HEK293T (cell line): ENCODE measurements at regions not wholly inside any gene's neighbourhood (a gene's known extent, or its start where the extent isn't known, plus 50 kb on each side); places are given as distances from the start of the nearest gene placed in this dataset.

Experiments
- CTCF ChIA-PET: fragments of 350-600 bp; formaldehyde crosslinking; extraction: SDS; loops from one replicate; lab custom pipeline; 2021; ENCODE audit warnings: antibody characterized with exemption, inconsistent platforms; lab: Yijun Ruan, JAX
- POLR2A ChIA-PET: fragments of 350-600 bp; formaldehyde crosslinking; extraction: SDS; loops from one replicate; lab custom pipeline; 2020; ENCODE audit warnings: antibody characterized with exemption, inconsistent platforms; lab: Yijun Ruan, JAX
- DNase-seq: peaks from one replicate; pipeline ENCODE4 v3.0.0; 2012; ENCODE audit warnings: mixed read lengths; ENCODE audit errors: extremely low spot score
- ARNT ChIP-seq: fragments of 450-650 bp; IDR thresholded peaks from 2 replicates; pipeline ENCODE4 v1.6.1; 2017; ENCODE audit warnings: mild to moderate bottlenecking
- BHLHE40 ChIP-seq: fragments of 450-650 bp; IDR thresholded peaks from 2 replicates; pipeline ENCODE4 v1.6.1; 2016; ENCODE audit warnings: mild to moderate bottlenecking, moderate library complexity, borderline replicate concordance
- CTBP1 ChIP-seq: fragments of 450-650 bp; IDR thresholded peaks from 2 replicates; pipeline ENCODE4 v1.6.1; 2016; ENCODE audit warnings: borderline replicate concordance
- ELF4 ChIP-seq: fragments of 450-650 bp; IDR thresholded peaks from 2 replicates; pipeline ENCODE4 v1.6.1; 2017; ENCODE audit warnings: antibody characterized with exemption
- FOXA1 ChIP-seq: fragments of 450-650 bp; IDR thresholded peaks from 2 replicates; pipeline ENCODE4 v1.6.1; 2016; ENCODE audit warnings: mild to moderate bottlenecking
- FOXK2 ChIP-seq: fragments of 450-650 bp; IDR thresholded peaks from 2 replicates; pipeline ENCODE4 v1.6.1; 2016; ENCODE audit warnings: mild to moderate bottlenecking
- FOXM1 ChIP-seq: fragments of 450-650 bp; IDR thresholded peaks from 2 replicates; pipeline ENCODE4 v1.6.1; 2017; ENCODE audit warnings: mild to moderate bottlenecking, borderline replicate concordance
- HDGF ChIP-seq: fragments of 450-650 bp; IDR thresholded peaks from 2 replicates; pipeline ENCODE4 v1.6.1; 2017; ENCODE audit warnings: antibody characterized with exemption, borderline replicate concordance
- L3MBTL2 ChIP-seq: fragments of 450-650 bp; conservative IDR thresholded peaks from 2 replicates; pipeline ENCODE4 v1.6.1; 2016; ENCODE audit warnings: mild to moderate bottlenecking
- LEF1 ChIP-seq: fragments of 450-650 bp; IDR thresholded peaks from 2 replicates; pipeline ENCODE4 v1.6.1; 2017; ENCODE audit warnings: mild to moderate bottlenecking, borderline replicate concordance
- NFRKB ChIP-seq: fragments of 450-650 bp; IDR thresholded peaks from 2 replicates; pipeline ENCODE4 v1.6.1; 2016; ENCODE audit warnings: mild to moderate bottlenecking, moderate library complexity
- SP1 ChIP-seq: fragments of 450-650 bp; IDR thresholded peaks from 2 replicates; pipeline ENCODE4 v1.6.1; 2017
- SUZ12 ChIP-seq: fragments of 450-650 bp; IDR thresholded peaks from 2 replicates; pipeline ENCODE4 v1.6.1; 2016; ENCODE audit warnings: mild to moderate bottlenecking
- TARDBP ChIP-seq: fragments of 450-650 bp; IDR thresholded peaks from 2 replicates; pipeline ENCODE4 v1.6.1; 2016
- ZNF384 ChIP-seq: fragments of 450-650 bp; IDR thresholded peaks from 2 replicates; pipeline ENCODE4 v1.6.1; 2016
- TF ChIP-seq, protein P1 (sequence below): fragments of 450-650 bp; IDR thresholded peaks from 2 replicates; pipeline ENCODE4 v1.6.1; 2016

DNA sequence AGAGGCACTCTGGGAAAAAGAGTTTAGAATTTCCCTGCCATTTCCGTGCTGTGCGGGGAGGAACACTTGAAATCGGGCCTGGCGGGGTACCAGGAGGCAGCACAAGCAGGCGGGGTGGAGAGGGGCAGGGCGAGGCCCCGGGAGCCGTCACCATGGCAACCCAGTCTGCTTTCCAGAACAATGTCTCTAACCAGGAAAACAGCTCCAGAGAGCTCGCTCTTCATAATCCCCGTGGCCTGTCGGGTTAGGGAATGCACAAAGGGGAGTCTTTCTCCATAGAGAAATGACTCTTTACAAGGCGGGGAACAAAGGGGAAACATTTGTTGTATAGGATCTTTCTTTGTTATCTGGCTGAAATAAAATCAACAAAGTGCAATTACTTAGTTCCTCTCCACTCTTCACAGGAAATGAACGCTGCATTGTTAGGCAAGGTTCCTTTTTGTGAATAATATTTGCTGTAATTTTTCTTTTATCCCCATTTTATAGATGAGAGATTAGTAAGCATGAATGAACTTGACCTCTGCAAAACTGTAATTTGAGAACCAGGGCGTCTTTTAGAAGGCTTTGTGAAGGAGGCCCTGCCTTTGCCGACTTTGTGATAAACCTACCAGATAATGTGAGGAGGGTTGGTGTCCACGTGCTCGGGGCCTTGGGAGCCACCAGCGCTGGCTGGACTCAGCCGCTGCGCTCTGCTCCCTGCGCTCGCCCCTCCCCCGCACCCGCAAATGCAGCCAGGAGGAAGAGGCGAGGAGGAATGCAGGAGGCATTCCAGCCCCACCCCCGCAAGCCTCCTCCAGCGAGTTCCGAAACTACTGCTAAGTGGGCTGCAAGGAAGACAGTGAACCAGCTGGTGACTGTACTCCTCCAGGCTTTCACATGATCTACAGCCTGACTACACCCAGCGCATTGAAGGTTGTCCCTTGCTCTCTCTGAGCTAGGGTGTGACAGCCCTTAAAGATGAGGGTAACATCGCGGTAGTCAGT, 105.2 kb upstream of the ATF7IP start:
- ChIA-PET CTCF (no interaction called here), POLR2A (interaction anchor here (1.2 kb wide), 1 partner anchor 106 kb away, joined by 3 read pairs; no protein-coding TSS in a partner anchor)
- no peak for DNase-seq
- TF ChIP-seq L3MBTL2: peak; percentile 79
- no peak for TF ChIP-seq HDGF

GRCh38 chr12:14261096-14261495, 104.4 kb upstream of the ATF7IP start:
- CTCF ChIA-PET: no interaction called here
- TF ChIP-seq L3MBTL2 (no peak), ELF4 (no peak), SP1 (no peak), FOXK2 (no peak), NFRKB (no peak), SUZ12 (no peak), LEF1 (no peak), FOXA1 (no peak), FOXM1 (no peak), BHLHE40 (no peak), ZNF384 (no peak), TARDBP (no peak), CTBP1 (no peak), ARNT (no peak), HDGF (no peak)
- TF ChIP-seq, protein P1, sequence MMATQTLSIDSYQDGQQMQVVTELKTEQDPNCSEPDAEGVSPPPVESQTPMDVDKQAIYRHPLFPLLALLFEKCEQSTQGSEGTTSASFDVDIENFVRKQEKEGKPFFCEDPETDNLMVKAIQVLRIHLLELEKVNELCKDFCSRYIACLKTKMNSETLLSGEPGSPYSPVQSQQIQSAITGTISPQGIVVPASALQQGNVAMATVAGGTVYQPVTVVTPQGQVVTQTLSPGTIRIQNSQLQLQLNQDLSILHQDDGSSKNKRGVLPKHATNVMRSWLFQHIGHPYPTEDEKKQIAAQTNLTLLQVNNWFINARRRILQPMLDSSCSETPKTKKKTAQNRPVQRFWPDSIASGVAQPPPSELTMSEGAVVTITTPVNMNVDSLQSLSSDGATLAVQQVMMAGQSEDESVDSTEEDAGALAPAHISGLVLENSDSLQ: no peak
- POLR2A ChIA-PET: interaction anchor here (1.2 kb wide), 1 partner anchor 105 kb away, joined by 3 read pairs; no protein-coding TSS in a partner anchor
- DNase-seq: no peak

DNA sequence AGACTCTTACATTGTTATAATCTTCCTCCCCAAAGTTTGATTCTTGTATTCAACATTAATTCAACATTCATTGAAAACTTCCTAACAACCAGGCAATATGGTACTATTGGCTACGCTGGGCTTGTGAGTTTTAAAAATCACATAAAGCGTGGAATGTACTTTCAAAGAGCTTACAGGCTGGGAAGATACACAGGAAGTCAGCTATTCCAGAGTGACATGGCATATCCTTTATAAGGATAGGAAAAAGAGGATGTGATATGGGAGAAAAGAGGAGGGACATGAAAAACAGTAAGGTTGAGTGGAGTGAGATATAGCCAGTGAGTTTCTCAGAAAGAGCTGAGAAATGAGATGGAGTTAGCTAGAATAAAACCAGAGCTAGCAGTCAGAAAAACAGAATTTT, 103.6 kb upstream of the ATF7IP start:
- no peak for DNase-seq
- TF ChIP-seq NFRKB: no peak
- no peak for TF ChIP-seq LEF1
- no peak for TF ChIP-seq SUZ12
- no peak for TF ChIP-seq BHLHE40
- TF ChIP-seq FOXM1: no peak
- no peak for TF ChIP-seq TARDBP
- TF ChIP-seq ZNF384: no peak
- no peak for TF ChIP-seq L3MBTL2
- ChIA-PET CTCF (interaction anchor here (0.5 to 0.9 kb wide), 2 partner anchors 24 to 41 kb away, joined by 3 to 4 read pairs; no protein-coding TSS in a partner anchor), POLR2A (interaction anchor here (0.8 to 1.1 kb wide), 2 partner anchors 104 to 123 kb away, joined by 4 to 5 read pairs; partner anchors contain the start of gene ATF7IP)

GRCh38 chr12:14262771-14263511, 102.5 kb upstream of the ATF7IP start:
- POLR2A ChIA-PET: interaction anchor here (0.8 to 1.1 kb wide), 2 partner anchors 103 to 121 kb away, joined by 4 to 5 read pairs; partner anchors contain the start of gene ATF7IP
- CTCF ChIA-PET: interaction anchor here (0.9 kb wide), 1 partner anchor 25 kb away, joined by 3 read pairs; no protein-coding TSS in a partner anchor

DNA sequence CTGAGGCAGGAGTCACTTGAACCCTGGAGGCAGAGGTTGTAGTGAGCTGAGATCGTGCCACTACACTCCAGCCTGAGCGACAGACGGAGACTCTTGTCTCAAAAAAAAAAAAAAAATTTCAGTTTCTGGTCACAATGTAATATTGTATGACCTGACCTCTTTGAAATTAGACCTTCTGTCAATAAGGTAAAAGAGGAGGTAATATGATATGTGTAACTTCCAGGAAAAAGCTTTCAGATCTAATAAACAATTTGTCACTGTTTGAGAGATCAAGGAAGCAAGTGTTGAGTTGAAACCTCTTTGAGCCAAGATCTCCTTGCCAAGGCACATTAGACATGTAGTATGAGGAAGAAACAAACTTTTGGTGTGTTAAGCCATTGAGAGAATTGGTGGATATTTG, 101.7 kb upstream of the ATF7IP start:
- CTCF ChIA-PET: interaction anchor here (0.6 kb wide), 1 partner anchor 154 kb away, joined by 10 read pairs; no protein-coding TSS in a partner anchor

More at GRCh38 chr12:14262771-14263511, 102.5 kb upstream of the ATF7IP start:
- TF ChIP-seq HDGF: no peak
- no peak for TF ChIP-seq FOXM1
- TF ChIP-seq, protein P1: no peak
- TF ChIP-seq TARDBP: no peak
- no peak for TF ChIP-seq CTBP1
- no peak for TF ChIP-seq FOXA1
- no peak for TF ChIP-seq NFRKB
- TF ChIP-seq L3MBTL2: no peak
- TF ChIP-seq SUZ12: no peak
- no peak for TF ChIP-seq BHLHE40
- no peak for TF ChIP-seq ARNT
- no peak for TF ChIP-seq ZNF384
- no peak for TF ChIP-seq LEF1
- TF ChIP-seq ELF4: no peak
- TF ChIP-seq SP1: no peak
- TF ChIP-seq FOXK2: no peak
- DNase-seq: no peak

GRCh38 chr12:14264316-14264715, 101.2 kb upstream of the ATF7IP start:
- no peak for DNase-seq
- TF ChIP-seq FOXM1 (no peak), SUZ12 (no peak), CTBP1 (no peak), TARDBP (no peak), LEF1 (no peak), ARNT (no peak), NFRKB (no peak), ELF4 (no peak)
- POLR2A ChIA-PET: no interaction called here
- CTCF ChIA-PET: interaction anchor here (0.6 kb wide), 1 partner anchor 153 kb away, joined by 10 read pairs; no protein-coding TSS in a partner anchor

More for the DNA sequence above, 101.7 kb upstream of the ATF7IP start:
- DNase-seq: no peak
- POLR2A ChIA-PET: no interaction called here
- TF ChIP-seq ZNF384: no peak
- no peak for TF ChIP-seq SUZ12
- no peak for TF ChIP-seq LEF1
- TF ChIP-seq ARNT: no peak
